KBM-7 (cell line): ENCODE measurements at regions not wholly inside any gene's neighbourhood (a gene's known extent, or its start where the extent isn't known, plus 50 kb on each side); places are given as distances from the start of the nearest gene placed in this dataset.
A peak's percentile ranks its signal among the peaks of the same experiment; 100 is the strongest.
"Not testable (repeated sequence)": the region's sequence is repeated elsewhere in the genome, so short reads cannot be mapped to it uniquely, and the experiment has no call there.

Experiments
- DNase-seq: peaks from one replicate; pipeline ENCODE4 v3.0.0-alpha.2; 2015
- in situ Hi-C: fragments of 300-500 bp; cut with MboI; formaldehyde crosslinking; loops from 2 replicates; pipeline ENCODE4 v1.14.3; 2020; ENCODE audit warnings: low sequenced_read_pairs, low pct_unique_long_range_greater_than_20kb, mixed read lengths

- DNase-seq, result no peak
- in situ Hi-C loops, result no loop called here
Observed at GRCh38 chr7:115210552-115210951, 288.7 kb downstream of the MDFIC start.

- in situ Hi-C loops, result no loop called here
- peak; percentile 9 for DNase-seq
Observed at GRCh38 chr7:115208710-115209560, 287.0 kb downstream of the MDFIC start.

- in situ Hi-C loops, DNase-seq: not testable (repeated sequence)
Observed at GRCh38 chr7:115206374-115206773, 284.5 kb downstream of the MDFIC start.

- DNase-seq, result no peak
- in situ Hi-C loops, result no loop called here
Observed at GRCh38 chr7:115198143-115198542, 276.2 kb downstream of the MDFIC start.

GRCh38 chr7:115195208-115195607, 273.3 kb downstream of the MDFIC start:
- in situ Hi-C loops, result no loop called here
- no peak for DNase-seq

- in situ Hi-C loops, result no loop called here
- no peak for DNase-seq
Observed at GRCh38 chr7:115191526-115191925, 269.6 kb downstream of the MDFIC start.

GRCh38 chr7:115183431-115184057, 261.6 kb downstream of the MDFIC start:
- in situ Hi-C loops, result no loop called here

GRCh38 chr7:115178835-115179234, 256.9 kb downstream of the MDFIC start:
- in situ Hi-C loops, result no loop called here

More at GRCh38 chr7:115183431-115184057, 261.6 kb downstream of the MDFIC start:
- DNase-seq, result peak; percentile 83

GRCh38 chr7:115177823-115178222, 255.9 kb downstream of the MDFIC start:
- in situ Hi-C loops, result no loop called here
- DNase-seq, result no peak

More at GRCh38 chr7:115178835-115179234, 256.9 kb downstream of the MDFIC start:
- DNase-seq, result no peak

GRCh38 chr7:115177103-115177502, 255.2 kb downstream of the MDFIC start:
- in situ Hi-C loops, result no loop called here
- DNase-seq, result no peak

- DNase-seq, in situ Hi-C loops: not testable (repeated sequence)
Observed at GRCh38 chr7:115172397-115172796, 250.5 kb downstream of the MDFIC start.

GRCh38 chr7:115153769-115154477, 232.0 kb downstream of the MDFIC start:
- no peak for DNase-seq
- in situ Hi-C loops, result no loop called here

GRCh38 chr7:115153176-115153575, 231.3 kb downstream of the MDFIC start:
- in situ Hi-C loops, result no loop called here
- DNase-seq, result no peak

- no peak for DNase-seq
- in situ Hi-C loops, result no loop called here
Observed at GRCh38 chr7:115146148-115146547, 224.3 kb downstream of the MDFIC start.

- in situ Hi-C loops, result no loop called here
- no peak for DNase-seq
Observed at GRCh38 chr7:115145512-115145911, 223.6 kb downstream of the MDFIC start.

- no peak for DNase-seq
- in situ Hi-C loops, result no loop called here
Observed at GRCh38 chr7:115137816-115138215, 215.9 kb downstream of the MDFIC start.

- no peak for DNase-seq
- in situ Hi-C loops, result no loop called here
Observed at GRCh38 chr7:115136796-115137443, 215.0 kb downstream of the MDFIC start.

- in situ Hi-C loops, result no loop called here
- DNase-seq, result peak; percentile 18
Observed at GRCh38 chr7:115135769-115136410, 214.0 kb downstream of the MDFIC start.

GRCh38 chr7:115135146-115135545, 213.3 kb downstream of the MDFIC start:
- in situ Hi-C loops, result no loop called here
- peak; percentile 74 for DNase-seq
